ENCODE measurements at regions not wholly inside any gene's neighbourhood (a gene's known extent, or its start where the extent isn't known, plus 50 kb on each side); places are given as distances from the start of the nearest gene placed in this dataset.

GRCh38 chr2:133668547-133668946 lies 100.3 kb upstream of the NCKAP5 start:
- Histone ChIP-seq H3K9ac (ENCODE audit: low read length) (no peak overlapping the region), H3K27ac (ENCODE audit: low read length) (no peak overlapping the region), H3K9me3 (ENCODE audit: low read length) (peaks cover 6% of the 10 kb centered on the region), H3K4me3 (ENCODE audit: low read length) (no peak overlapping the region), H3K36me3 (ENCODE audit: insufficient read depth, low read length) (no peaks in the 10 kb centered on the region), H3K27me3 (ENCODE audit: insufficient read depth, low read depth, low read length) (no peaks in the 10 kb centered on the region), H3K9me2 (ENCODE audit: insufficient read depth, low read length) (no peaks in the 10 kb centered on the region), H3F3A (ENCODE audit: insufficient read depth, low read length, poor library complexity, severe bottlenecking) (no peaks in the 10 kb centered on the region), H2AFZ (ENCODE audit: low read depth, low read length) (no peak overlapping the region), H4K20me1 (ENCODE audit: insufficient read depth) (no peaks in the 10 kb centered on the region), H3K79me2 (replicated peaks; ENCODE audit: insufficient read depth, low read length) (no peaks in the 10 kb centered on the region), H3K4me2 (ENCODE audit: low read length) (no peak overlapping the region)
- TF ChIP-seq RAD21 (conservative IDR thresholded peaks at IDR 0.05) (no peak), MXI1 (conservative IDR thresholded peaks at IDR 0.05; ENCODE audit: poor library complexity, severe bottlenecking) (no peak), EZH2 (IDR thresholded peaks at IDR 0.05; ENCODE audit: borderline replicate concordance, insufficient read depth, low read length, poor library complexity, severe bottlenecking) (no peak), POLR2AphosphoS5 (IDR thresholded peaks at IDR 0.05) (no peak), CTCF (IDR thresholded peaks at IDR 0.05; ENCODE audit: poor library complexity, severe bottlenecking) (no peak), TAF1 (IDR thresholded peaks at IDR 0.05; ENCODE audit: low read depth) (no peak), EP300 (conservative IDR thresholded peaks at IDR 0.05; ENCODE audit: poor library complexity, severe bottlenecking) (no peak)
- TF ChIP-seq, protein P1, sequence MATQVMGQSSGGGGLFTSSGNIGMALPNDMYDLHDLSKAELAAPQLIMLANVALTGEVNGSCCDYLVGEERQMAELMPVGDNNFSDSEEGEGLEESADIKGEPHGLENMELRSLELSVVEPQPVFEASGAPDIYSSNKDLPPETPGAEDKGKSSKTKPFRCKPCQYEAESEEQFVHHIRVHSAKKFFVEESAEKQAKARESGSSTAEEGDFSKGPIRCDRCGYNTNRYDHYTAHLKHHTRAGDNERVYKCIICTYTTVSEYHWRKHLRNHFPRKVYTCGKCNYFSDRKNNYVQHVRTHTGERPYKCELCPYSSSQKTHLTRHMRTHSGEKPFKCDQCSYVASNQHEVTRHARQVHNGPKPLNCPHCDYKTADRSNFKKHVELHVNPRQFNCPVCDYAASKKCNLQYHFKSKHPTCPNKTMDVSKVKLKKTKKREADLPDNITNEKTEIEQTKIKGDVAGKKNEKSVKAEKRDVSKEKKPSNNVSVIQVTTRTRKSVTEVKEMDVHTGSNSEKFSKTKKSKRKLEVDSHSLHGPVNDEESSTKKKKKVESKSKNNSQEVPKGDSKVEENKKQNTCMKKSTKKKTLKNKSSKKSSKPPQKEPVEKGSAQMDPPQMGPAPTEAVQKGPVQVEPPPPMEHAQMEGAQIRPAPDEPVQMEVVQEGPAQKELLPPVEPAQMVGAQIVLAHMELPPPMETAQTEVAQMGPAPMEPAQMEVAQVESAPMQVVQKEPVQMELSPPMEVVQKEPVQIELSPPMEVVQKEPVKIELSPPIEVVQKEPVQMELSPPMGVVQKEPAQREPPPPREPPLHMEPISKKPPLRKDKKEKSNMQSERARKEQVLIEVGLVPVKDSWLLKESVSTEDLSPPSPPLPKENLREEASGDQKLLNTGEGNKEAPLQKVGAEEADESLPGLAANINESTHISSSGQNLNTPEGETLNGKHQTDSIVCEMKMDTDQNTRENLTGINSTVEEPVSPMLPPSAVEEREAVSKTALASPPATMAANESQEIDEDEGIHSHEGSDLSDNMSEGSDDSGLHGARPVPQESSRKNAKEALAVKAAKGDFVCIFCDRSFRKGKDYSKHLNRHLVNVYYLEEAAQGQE (IDR thresholded peaks at IDR 0.05; ENCODE audit: borderline replicate concordance), result no peak

DNA sequence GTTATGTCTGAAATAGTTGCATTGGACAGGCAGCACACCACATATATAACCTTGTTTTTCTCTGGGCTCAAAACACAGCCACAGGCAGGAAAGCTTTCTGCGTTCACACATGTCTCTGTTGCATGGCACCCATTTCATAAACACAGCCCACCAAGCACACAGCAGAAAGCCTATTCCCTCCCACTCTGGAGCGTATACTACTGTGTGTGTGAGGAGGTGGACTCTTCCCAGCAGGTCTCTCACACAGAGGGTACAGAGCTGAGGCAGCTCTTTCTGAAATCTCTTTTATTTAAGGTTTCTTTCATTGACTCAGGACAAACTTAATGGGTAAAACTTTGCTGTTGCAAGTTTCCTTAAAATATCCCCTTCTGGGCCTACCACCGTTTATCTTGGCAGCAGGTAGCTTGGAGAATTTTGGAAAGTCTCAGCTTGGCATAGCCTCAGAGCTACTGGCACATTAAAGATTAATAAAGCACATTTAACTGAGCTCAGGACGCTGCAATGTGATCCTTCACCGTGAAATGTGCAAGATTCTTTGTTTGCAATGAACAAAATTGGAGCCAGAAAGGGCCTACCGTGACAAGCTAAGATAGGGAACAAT lies 105.1 kb upstream of the NCKAP5 start:
- no peak overlapping the region for H2AFZ ChIP-seq (ENCODE audit: low read depth, low read length)
- no peaks in the 10 kb centered on the region for H3F3A ChIP-seq (ENCODE audit: insufficient read depth, low read length, poor library complexity, severe bottlenecking)
- H3K4me3 ChIP-seq (ENCODE audit: low read length), result no peak overlapping the region
- H3K36me3 ChIP-seq (ENCODE audit: insufficient read depth, low read length), result no peaks in the 10 kb centered on the region
- TF ChIP-seq RAD21 (conservative IDR thresholded peaks at IDR 0.05), result no peak
- TF ChIP-seq TAF1 (IDR thresholded peaks at IDR 0.05; ENCODE audit: low read depth), result no peak
- TF ChIP-seq EZH2 (IDR thresholded peaks at IDR 0.05; ENCODE audit: borderline replicate concordance, insufficient read depth, low read length, poor library complexity, severe bottlenecking), result no peak
- no peak for TF ChIP-seq MXI1 (conservative IDR thresholded peaks at IDR 0.05; ENCODE audit: poor library complexity, severe bottlenecking)
- no peak for TF ChIP-seq EP300 (conservative IDR thresholded peaks at IDR 0.05; ENCODE audit: poor library complexity, severe bottlenecking)
- no peak overlapping the region for H3K4me2 ChIP-seq (ENCODE audit: low read length)
- no peaks in the 10 kb centered on the region for H3K9me2 ChIP-seq (ENCODE audit: insufficient read depth, low read length)
- H3K27ac ChIP-seq (ENCODE audit: low read length), result no peak overlapping the region
- no peaks in the 10 kb centered on the region for H3K27me3 ChIP-seq (ENCODE audit: insufficient read depth, low read depth, low read length)
- H3K79me2 ChIP-seq (replicated peaks; ENCODE audit: insufficient read depth, low read length), result no peaks in the 10 kb centered on the region
- H3K9ac ChIP-seq (ENCODE audit: low read length), result no peak overlapping the region
- H4K20me1 ChIP-seq (ENCODE audit: insufficient read depth), result no peaks in the 10 kb centered on the region
- H3K9me3 ChIP-seq (ENCODE audit: low read length), result no peaks in the 10 kb centered on the region
